GM12892 (cell line): ENCODE measurements at regions not wholly inside any gene's neighbourhood (a gene's known extent, or its start where the extent isn't known, plus 50 kb on each side); places are given as distances from the start of the nearest gene placed in this dataset.

Experiments
- POLR2A ChIP-seq: IDR thresholded peaks from 2 replicates; pipeline ENCODE4 v1.6.1; 2011; ENCODE audit warnings: low read depth, low read length, control low read depth
- POLR2AphosphoS5 ChIP-seq: IDR thresholded peaks from 2 replicates; pipeline ENCODE4 v1.6.1; 2011; ENCODE audit warnings: low read depth, low read length, control low read depth

DNA sequence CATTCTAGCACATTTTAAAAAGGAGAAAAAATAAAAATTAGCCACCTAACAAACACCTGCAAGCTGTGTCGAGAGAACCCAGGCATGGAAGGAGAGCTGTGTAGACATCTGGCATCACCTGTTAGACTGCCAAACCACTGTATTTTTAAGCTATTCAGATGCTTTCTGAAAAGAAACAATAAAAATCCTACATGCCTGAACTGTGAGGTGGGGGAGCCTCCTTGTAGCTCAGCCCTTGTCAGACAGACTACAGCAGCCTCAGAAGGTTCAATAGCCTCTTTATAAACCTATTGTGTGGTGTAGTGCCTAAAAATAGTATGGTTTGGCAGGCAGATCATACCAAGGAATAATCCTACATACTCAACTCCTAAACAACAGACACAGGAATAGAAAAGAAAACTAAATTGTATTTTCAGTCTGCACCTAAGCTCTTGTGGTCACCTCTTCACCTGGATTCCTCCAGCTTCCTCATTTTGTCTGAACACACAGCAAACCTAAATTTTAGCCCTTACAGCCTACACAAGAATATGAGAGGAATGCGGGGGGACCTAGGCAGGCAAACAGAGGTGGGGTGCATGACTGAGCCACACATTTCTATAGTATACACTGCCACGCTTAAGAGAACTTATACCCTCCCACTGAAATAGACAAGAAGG, 67.0 kb downstream of the SIPA1L2 start:
- TF ChIP-seq POLR2A (no peak), POLR2AphosphoS5 (no peak)
